Mesenchymal stem cell (in vitro differentiated cells and primary cell): ENCODE measurements at regions not wholly inside any gene's neighbourhood (a gene's known extent, or its start where the extent isn't known, plus 50 kb on each side); places are given as distances from the start of the nearest gene placed in this dataset.
"Not testable (repeated sequence)": the region's sequence is repeated elsewhere in the genome, so short reads cannot be mapped to it uniquely, and the experiment has no call there.

Experiments used
- DNase-seq: peaks from one replicate; pipeline ENCODE4 v3.0.0-alpha.2; 2013
- H2AFZ ChIP-seq: one replicate; pipeline ENCODE4 v1.6.1; 2013; ENCODE audit warnings: low read depth, mild to moderate bottlenecking, control low read depth, inconsistent platforms, low read length, moderate library complexity
- H2AK5ac ChIP-seq: 2 replicates; pipeline ENCODE4 v1.6.1; 2013; ENCODE audit warnings: low read length, moderate library complexity, mild to moderate bottlenecking, inconsistent platforms; ENCODE audit not compliant: severe bottlenecking
- H2BK120ac ChIP-seq: one replicate; pipeline ENCODE4 v1.6.1; 2013; ENCODE audit warnings: low read depth, mild to moderate bottlenecking, inconsistent platforms, low read length, moderate library complexity
- H2BK12ac ChIP-seq, 2 experiments: one replicate each; pipeline ENCODE4 v1.6.1; 2013; ENCODE audit warnings: inconsistent platforms in 2 of 2, low read length in 2 of 2, mild to moderate bottlenecking in 2 of 2, moderate library complexity in 2 of 2, control low read depth in 1 of 2
- H2BK15ac ChIP-seq: one replicate; pipeline ENCODE4 v1.6.1; 2013; ENCODE audit warnings: mild to moderate bottlenecking, low read depth, inconsistent platforms; ENCODE audit not compliant: poor library complexity, severe bottlenecking
- H2BK5ac ChIP-seq: 2 replicates; pipeline ENCODE4 v1.6.1; 2013; ENCODE audit warnings: low read depth, mild to moderate bottlenecking, low read length, control low read depth, inconsistent platforms; ENCODE audit not compliant: poor library complexity, severe bottlenecking
- H3K14ac ChIP-seq, 2 experiments: one replicate each; pipeline ENCODE4 v1.6.1; 2013; ENCODE audit warnings: inconsistent platforms in 2 of 2, low read length in 2 of 2, control low read depth in 1 of 2, mild to moderate bottlenecking in 1 of 2, moderate library complexity in 1 of 2
- H3K18ac ChIP-seq, 2 experiments: one replicate each; pipeline ENCODE4 v1.6.1; 2013; ENCODE audit warnings: inconsistent platforms in 2 of 2, low read length in 2 of 2, control low read depth in 1 of 2, low read depth in 1 of 2, mild to moderate bottlenecking in 1 of 2
- H3K23ac ChIP-seq, 2 experiments: one replicate each; pipeline ENCODE4 v1.6.1; 2013; ENCODE audit warnings: inconsistent platforms in 2 of 2, low read length in 2 of 2, mild to moderate bottlenecking in 2 of 2, moderate library complexity in 2 of 2, control low read depth in 1 of 2
- H3K27ac ChIP-seq: 2 replicates; pipeline ENCODE4 v1.5.1; 2013; ENCODE audit warnings: mild to moderate bottlenecking, moderate library complexity, low read length, control low read depth, inconsistent platforms; ENCODE audit not compliant: poor library complexity, severe bottlenecking
- H3K27me3 ChIP-seq, 2 experiments: 2 replicates each; pipeline versions ENCODE4 v1.6.1 to v1.7.0; 2013; ENCODE audit warnings: low read length in 2 of 2, mild to moderate bottlenecking in 2 of 2, moderate library complexity in 2 of 2, control low read depth in 1 of 2, inconsistent platforms in 1 of 2; ENCODE audit not compliant: control insufficient read depth in 1 of 2, insufficient read depth in 1 of 2
- H3K36me3 ChIP-seq, 2 experiments: 2 replicates each; pipeline versions ENCODE4 v1.6.1 to v1.7.0; 2013; ENCODE audit warnings: low read length in 2 of 2, control low read depth in 1 of 2, inconsistent platforms in 1 of 2, low read depth in 1 of 2, mild to moderate bottlenecking in 1 of 2; ENCODE audit not compliant: insufficient read depth in 2 of 2, control insufficient read depth in 1 of 2
- H3K4ac ChIP-seq, 2 experiments: one replicate each; pipeline ENCODE4 v1.6.1; 2013; ENCODE audit warnings: inconsistent platforms in 2 of 2, low read length in 2 of 2, mild to moderate bottlenecking in 2 of 2, moderate library complexity in 2 of 2, control low read depth in 1 of 2, low read depth in 1 of 2
- H3K4me1 ChIP-seq: 2 replicates; pipeline ENCODE4 v1.6.1; 2013; ENCODE audit warnings: low read depth, low read length, control low read depth; ENCODE audit not compliant: control insufficient read depth, insufficient read depth
- H3K4me2 ChIP-seq: 2 replicates; pipeline ENCODE4 v1.6.1; 2013; ENCODE audit warnings: low read length, mild to moderate bottlenecking, inconsistent platforms; ENCODE audit not compliant: poor library complexity, severe bottlenecking
- H3K4me3 ChIP-seq, 2 experiments: 2 replicates each; pipeline versions ENCODE4 v1.5.1 to v1.7.0; 2013; ENCODE audit warnings: low read length in 2 of 2, mild to moderate bottlenecking in 2 of 2, control low read depth in 1 of 2, low read depth in 1 of 2; ENCODE audit not compliant: insufficient read depth in 1 of 2
- H3K79me1 ChIP-seq: replicated peaks from 2 replicates; pipeline ENCODE4 v1.6.1; 2013; ENCODE audit warnings: mild to moderate bottlenecking, control low read depth, low read length, inconsistent platforms; ENCODE audit not compliant: poor library complexity, severe bottlenecking
- H3K9ac ChIP-seq: 2 replicates; pipeline ENCODE4 v1.7.0; 2013; ENCODE audit warnings: mild to moderate bottlenecking, low read length, moderate library complexity
- H3K9me3 ChIP-seq: 2 replicates; pipeline ENCODE4 v1.7.0; 2013; ENCODE audit warnings: mild to moderate bottlenecking, low read length; ENCODE audit not compliant: control insufficient read depth
- H4K8ac ChIP-seq: one replicate; pipeline ENCODE4 v1.6.1; 2013; ENCODE audit warnings: inconsistent platforms, mild to moderate bottlenecking, low read length, moderate library complexity
- H4K91ac ChIP-seq: one replicate; pipeline ENCODE4 v1.6.1; 2013; ENCODE audit warnings: mild to moderate bottlenecking, low read length, inconsistent platforms
- WGBS: methylation state at CpG from one replicate; pipeline ENCODE4 v1.1.7; 2013; ENCODE audit warnings: mixed read lengths; 5-methylcytosine and 5-hydroxymethylcytosine counted together

- not testable (repeated sequence) for H3K9ac ChIP-seq
These were observed 2323.6 kb upstream of the PCDH20 start for GRCh38 chr13:63739112-63739735.

GRCh38 chr13:63737418-63737817 lies 2321.8 kb upstream of the PCDH20 start:
- no peak overlapping the region for H2AK5ac ChIP-seq
- H3K18ac ChIP-seq = no peak overlapping the region
- no peak overlapping the region for H3K4ac ChIP-seq
- no peaks in the 10 kb centered on the region for H3K36me3 ChIP-seq
- H3K27me3 ChIP-seq = no peaks in the 10 kb centered on the region
- H3K27ac ChIP-seq = no peak overlapping the region
- no peak for DNase-seq
- no peaks in the 10 kb centered on the region for H3K79me1 ChIP-seq
- H2BK5ac ChIP-seq = no peak overlapping the region
- no peak overlapping the region for H4K91ac ChIP-seq
- no peaks in the 10 kb centered on the region for H3K9me3 ChIP-seq
- peaks cover 2% of the 10 kb centered on the region for H3K4me1 ChIP-seq
- no peak overlapping the region for H2BK12ac ChIP-seq
- H2AFZ ChIP-seq = no peak overlapping the region
- no peak overlapping the region for H4K8ac ChIP-seq
- H3K9ac ChIP-seq = no peak overlapping the region
- no peak overlapping the region for H3K4me3 ChIP-seq
- WGBS = 93% methylated on average over 19 of the region's 19 CpGs
- H2BK15ac ChIP-seq = no peak overlapping the region
- no peak overlapping the region for H3K23ac ChIP-seq
- no peak overlapping the region for H3K4me2 ChIP-seq
- H2BK120ac ChIP-seq = no peak overlapping the region
- H3K14ac ChIP-seq = peak overlapping the region in 1 of 2 experiments; percentile 57

More at GRCh38 chr13:63739112-63739735, 2323.6 kb upstream of the PCDH20 start:
- not testable (repeated sequence) for H3K9me3 ChIP-seq, H2BK15ac ChIP-seq, H3K23ac ChIP-seq, DNase-seq, H4K8ac ChIP-seq, H2BK120ac ChIP-seq, H3K79me1 ChIP-seq, H3K36me3 ChIP-seq, H3K4me3 ChIP-seq, H3K27me3 ChIP-seq, H3K4ac ChIP-seq, H2AK5ac ChIP-seq, H3K4me2 ChIP-seq, H2BK5ac ChIP-seq, H2AFZ ChIP-seq, H3K27ac ChIP-seq, H4K91ac ChIP-seq, H3K4me1 ChIP-seq, H2BK12ac ChIP-seq, H3K18ac ChIP-seq, H3K14ac ChIP-seq
- 91% methylated on average over 16 of the region's 23 CpGs for WGBS

- Histone ChIP-seq H3K23ac (no peak overlapping the region), H3K27me3 (no peaks in the 10 kb centered on the region), H3K36me3 (no peaks in the 10 kb centered on the region), H3K4ac (no peak overlapping the region), H3K14ac (no peak overlapping the region), H3K4me3 (no peak overlapping the region), H3K18ac (no peak overlapping the region), H2AK5ac (no peak overlapping the region), H2BK15ac (no peak overlapping the region), H2AFZ (no peak overlapping the region), H4K8ac (no peak overlapping the region), H2BK12ac (no peak overlapping the region), H3K9me3 (no peaks in the 10 kb centered on the region), H3K27ac (peak overlapping the region; percentile 70), H3K4me2 (peak overlapping the region; percentile 18), H3K4me1 (peaks cover 2% of the 10 kb centered on the region), H3K79me1 (no peaks in the 10 kb centered on the region), H2BK120ac (no peak overlapping the region), H4K91ac (no peak overlapping the region), H3K9ac (no peak overlapping the region), H2BK5ac (no peak overlapping the region)
- no peak for DNase-seq
- 100% methylated on average over 3 of the region's 3 CpGs for WGBS
These were observed 2316.2 kb upstream of the PCDH20 start for GRCh38 chr13:63731896-63732295.

- not testable (repeated sequence) for H3K9ac ChIP-seq, H3K4me3 ChIP-seq, H2BK12ac ChIP-seq, H4K91ac ChIP-seq, H3K4me1 ChIP-seq, H3K27ac ChIP-seq, H3K4me2 ChIP-seq, H2AK5ac ChIP-seq, H2AFZ ChIP-seq, H3K23ac ChIP-seq, H3K14ac ChIP-seq, DNase-seq, H2BK120ac ChIP-seq, H3K27me3 ChIP-seq, H3K9me3 ChIP-seq, H3K18ac ChIP-seq, H2BK15ac ChIP-seq, H4K8ac ChIP-seq, H3K79me1 ChIP-seq, H3K36me3 ChIP-seq, H3K4ac ChIP-seq, H2BK5ac ChIP-seq
- WGBS = 100% methylated on average over 1 of the region's 2 CpGs
These were observed 2296.5 kb upstream of the PCDH20 start for GRCh38 chr13:63712159-63712558.
